ENCODE measurements at regions not wholly inside any gene's neighbourhood (a gene's known extent, or its start where the extent isn't known, plus 50 kb on each side); places are given as distances from the start of the nearest gene placed in this dataset.

- H3K4me3 ChIP-seq: no peak overlapping the region
- no peaks in the 10 kb centered on the region for H3K27me3 ChIP-seq
Measured at GRCh38 chr2:146295080-146295670, 1549.7 kb upstream of the ACVR2A start.

DNA sequence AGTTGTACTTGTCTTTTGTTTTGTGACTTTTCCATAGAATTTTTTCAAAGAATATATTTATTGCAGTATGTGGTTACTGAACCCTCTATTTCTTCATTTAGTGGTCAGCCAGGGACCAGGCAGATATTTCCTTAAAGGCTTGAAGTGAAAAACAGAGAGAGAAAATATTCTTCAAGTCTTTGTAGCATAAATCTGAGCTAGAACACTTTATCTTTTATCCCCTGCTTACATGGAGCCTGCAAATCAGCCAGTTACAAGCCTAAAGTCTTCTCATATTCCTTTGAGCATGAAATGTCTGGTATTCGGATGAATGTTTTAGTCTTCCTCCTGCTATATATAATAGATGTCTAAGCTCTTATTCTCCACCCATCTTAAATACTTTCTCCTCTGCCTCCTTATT, 1557.5 kb upstream of the ACVR2A start:
- Histone ChIP-seq H3K27ac (no peak overlapping the region), H3K27me3 (no peaks in the 10 kb centered on the region), H3K4me1 (no peaks in the 10 kb centered on the region), H3K9me3 (no peaks in the 10 kb centered on the region), H3K36me3 (no peaks in the 10 kb centered on the region), H3K4me3 (no peak overlapping the region)
- intact Hi-C loops (cut with DNase I; ENCODE audit: low total_unique reads): no loop called here
- TF ChIP-seq CTCF (IDR thresholded peaks at IDR 0.05): no peak
- no peak for TF ChIP-seq POLR2A (IDR thresholded peaks at IDR 0.05)
- DNase-seq: no peak

More at GRCh38 chr2:146295080-146295670, 1549.7 kb upstream of the ACVR2A start:
- no peaks in the 10 kb centered on the region for H3K9me3 ChIP-seq
- H3K4me1 ChIP-seq: no peaks in the 10 kb centered on the region
- intact Hi-C loops (cut with DNase I; ENCODE audit: low total_unique reads): no loop called here
- no peak for DNase-seq
- H3K27ac ChIP-seq: no peak overlapping the region
- TF ChIP-seq POLR2A (IDR thresholded peaks at IDR 0.05): no peak
- TF ChIP-seq CTCF (IDR thresholded peaks at IDR 0.05): no peak
- no peaks in the 10 kb centered on the region for H3K36me3 ChIP-seq

GRCh38 chr2:146278881-146279280, 1565.9 kb upstream of the ACVR2A start:
- H3K36me3 ChIP-seq: no peaks in the 10 kb centered on the region
- no peaks in the 10 kb centered on the region for H3K4me1 ChIP-seq
- no peaks in the 10 kb centered on the region for H3K27me3 ChIP-seq
- intact Hi-C loops (cut with DNase I; ENCODE audit: low total_unique reads): no loop called here
- H3K27ac ChIP-seq: no peak overlapping the region
- no peak overlapping the region for H3K4me3 ChIP-seq
- no peaks in the 10 kb centered on the region for H3K9me3 ChIP-seq
- no peak for DNase-seq
- TF ChIP-seq POLR2A (IDR thresholded peaks at IDR 0.05) (no peak), CTCF (IDR thresholded peaks at IDR 0.05) (no peak)

DNA sequence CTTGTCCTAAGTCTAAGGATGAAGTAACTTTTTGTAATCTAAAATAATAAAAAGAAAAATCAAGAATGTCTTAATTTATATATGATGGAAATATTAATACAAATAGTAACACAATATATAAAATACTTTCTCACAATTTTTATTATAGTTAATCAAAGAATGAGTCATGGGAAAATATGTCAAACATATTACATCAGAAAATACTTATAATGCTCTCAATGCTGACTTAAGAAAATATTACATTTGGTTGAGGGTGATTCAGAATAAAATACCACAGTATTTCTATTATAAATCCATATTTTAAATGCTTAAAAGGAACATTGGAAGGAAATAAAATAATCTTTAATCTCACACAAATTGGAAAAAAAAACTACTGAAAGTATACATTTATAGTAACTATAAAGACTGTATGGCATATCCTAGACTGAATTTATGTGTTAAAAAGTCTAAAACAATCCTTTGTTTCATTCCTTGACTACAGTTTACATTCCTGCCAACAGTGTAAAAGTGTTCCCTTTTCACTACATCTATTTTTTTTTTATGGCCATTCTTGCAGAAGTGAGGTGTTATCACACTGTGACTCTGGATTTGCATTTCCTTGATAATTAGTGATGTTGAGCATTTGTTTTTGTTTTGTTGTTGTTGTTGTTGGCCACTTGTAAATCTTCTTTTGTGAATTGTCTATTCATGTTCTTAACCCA, 1573.5 kb upstream of the ACVR2A start:
- DNase-seq: no peak
- Histone ChIP-seq H3K4me3 (no peak overlapping the region), H3K9me3 (no peaks in the 10 kb centered on the region), H3K27ac (no peak overlapping the region), H3K4me1 (no peaks in the 10 kb centered on the region), H3K36me3 (no peaks in the 10 kb centered on the region), H3K27me3 (no peaks in the 10 kb centered on the region)
- no peak for TF ChIP-seq POLR2A (IDR thresholded peaks at IDR 0.05)
- TF ChIP-seq CTCF (IDR thresholded peaks at IDR 0.05): no peak
- intact Hi-C loops (cut with DNase I; ENCODE audit: low total_unique reads): no loop called here

DNA sequence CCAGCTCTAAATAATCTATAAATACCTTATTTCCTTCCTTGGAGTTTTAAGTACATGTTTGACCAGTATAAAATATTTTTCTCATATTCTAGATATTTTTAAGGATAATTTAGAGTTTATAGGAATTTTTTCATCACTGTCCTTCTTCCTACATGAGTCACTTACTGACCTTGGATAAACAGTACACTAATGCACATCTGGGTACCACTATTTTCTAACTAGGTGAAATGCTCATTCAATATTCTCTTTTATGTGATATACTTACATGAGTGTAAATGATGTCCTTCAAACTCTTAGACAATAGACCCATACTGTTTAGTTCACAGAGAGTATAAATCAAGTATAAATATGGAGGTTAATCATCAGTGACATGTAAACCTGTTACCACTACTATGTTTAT, 1574.2 kb upstream of the ACVR2A start:
- Histone ChIP-seq H3K4me1 (no peaks in the 10 kb centered on the region), H3K27me3 (no peaks in the 10 kb centered on the region), H3K4me3 (no peak overlapping the region), H3K27ac (no peak overlapping the region), H3K36me3 (no peaks in the 10 kb centered on the region), H3K9me3 (no peaks in the 10 kb centered on the region)
- TF ChIP-seq CTCF (IDR thresholded peaks at IDR 0.05): no peak
- no peak for TF ChIP-seq POLR2A (IDR thresholded peaks at IDR 0.05)
- DNase-seq: no peak
- intact Hi-C loops (cut with DNase I; ENCODE audit: low total_unique reads): no loop called here

All from uterus (tissue), 3 donors.